GM19035 (cell line): ENCODE measurements at regions not wholly inside any gene's neighbourhood (a gene's known extent, or its start where the extent isn't known, plus 50 kb on each side); places are given as distances from the start of the nearest gene placed in this dataset.
A peak's percentile ranks its signal among the peaks of the same experiment; 100 is the strongest.
"Not testable (repeated sequence)": the region's sequence is repeated elsewhere in the genome, so short reads cannot be mapped to it uniquely, and the experiment has no call there.

Experiments
- ATAC-seq: cut with Tn5 transposase; IDR thresholded peaks from one replicate; pipeline ENCODE4 v1.9.1; 2021; ENCODE audit not compliant: unreplicated experiment

DNA sequence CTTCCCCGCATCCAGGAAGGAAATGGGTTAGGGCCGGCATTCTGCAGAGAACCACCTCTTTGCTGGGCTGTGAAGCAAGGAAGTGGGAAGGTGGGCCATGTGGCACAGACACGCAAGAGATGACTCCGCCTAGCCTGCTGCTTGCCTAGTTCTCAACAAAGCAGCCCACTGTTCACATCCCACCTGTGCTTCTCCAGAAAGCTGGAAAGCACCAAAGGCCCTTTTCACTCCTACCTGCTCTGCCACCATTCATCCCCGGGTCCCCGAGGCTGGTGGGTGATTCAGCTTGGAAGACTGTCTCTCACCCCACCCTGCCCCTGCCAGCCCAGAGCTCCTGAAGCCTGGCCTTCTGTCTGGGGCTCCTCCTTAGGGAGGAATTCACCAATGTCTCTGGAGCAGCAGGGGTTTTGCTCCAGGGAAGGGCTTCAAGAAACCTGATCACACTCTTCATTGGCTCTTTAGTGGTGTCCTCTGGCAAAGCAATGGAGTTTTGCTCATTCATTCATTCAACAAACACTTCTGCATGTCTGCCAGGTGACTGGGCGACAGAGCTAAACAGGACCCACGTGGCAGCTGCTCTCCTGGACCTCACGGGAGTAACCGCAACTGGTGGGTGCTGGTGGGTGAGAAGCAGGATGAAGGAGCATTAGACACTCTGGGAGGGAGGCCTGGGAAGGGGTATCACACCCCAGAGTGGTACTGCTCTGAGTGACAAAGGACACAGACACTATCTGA is 145.4 kb upstream of the TLE3 start:
- ATAC-seq, result no peak

DNA sequence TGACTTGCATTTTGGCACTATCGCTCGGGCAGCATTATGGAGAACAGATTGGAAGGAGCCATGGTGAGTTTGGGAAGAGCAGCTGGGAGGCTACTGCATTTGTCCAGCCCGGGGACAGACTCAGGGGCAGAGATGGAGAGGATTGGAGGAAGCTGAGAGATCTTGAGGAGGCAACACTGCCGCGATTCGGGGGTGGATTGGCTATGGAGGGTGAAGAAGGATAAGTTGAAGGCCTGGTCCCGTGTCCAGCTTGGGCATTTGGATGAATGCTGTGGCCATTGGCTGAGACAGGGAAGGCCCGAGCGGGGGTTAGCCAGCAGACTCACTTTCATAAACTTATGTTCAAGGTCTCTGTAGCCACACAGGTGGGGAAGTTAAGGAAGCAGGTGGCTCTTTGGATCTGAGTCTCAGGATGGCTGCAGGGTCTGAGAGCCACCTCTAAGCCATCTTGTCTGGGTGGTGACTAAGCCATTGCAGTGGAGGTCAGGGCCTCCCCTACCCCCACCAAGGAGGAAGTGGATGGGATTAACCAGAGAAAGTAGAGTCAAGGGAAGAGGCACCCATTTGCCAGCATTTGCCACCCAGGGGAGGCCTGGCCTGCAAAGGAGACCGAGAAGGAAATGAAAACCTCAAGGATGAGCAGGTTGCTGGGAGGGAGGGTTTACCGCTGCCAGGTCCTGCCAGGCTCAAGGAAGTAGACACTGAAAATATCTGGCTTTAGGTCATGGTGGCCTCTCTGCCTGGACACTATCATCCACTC is 144.0 kb upstream of the TLE3 start:
- ATAC-seq, result no peak

DNA sequence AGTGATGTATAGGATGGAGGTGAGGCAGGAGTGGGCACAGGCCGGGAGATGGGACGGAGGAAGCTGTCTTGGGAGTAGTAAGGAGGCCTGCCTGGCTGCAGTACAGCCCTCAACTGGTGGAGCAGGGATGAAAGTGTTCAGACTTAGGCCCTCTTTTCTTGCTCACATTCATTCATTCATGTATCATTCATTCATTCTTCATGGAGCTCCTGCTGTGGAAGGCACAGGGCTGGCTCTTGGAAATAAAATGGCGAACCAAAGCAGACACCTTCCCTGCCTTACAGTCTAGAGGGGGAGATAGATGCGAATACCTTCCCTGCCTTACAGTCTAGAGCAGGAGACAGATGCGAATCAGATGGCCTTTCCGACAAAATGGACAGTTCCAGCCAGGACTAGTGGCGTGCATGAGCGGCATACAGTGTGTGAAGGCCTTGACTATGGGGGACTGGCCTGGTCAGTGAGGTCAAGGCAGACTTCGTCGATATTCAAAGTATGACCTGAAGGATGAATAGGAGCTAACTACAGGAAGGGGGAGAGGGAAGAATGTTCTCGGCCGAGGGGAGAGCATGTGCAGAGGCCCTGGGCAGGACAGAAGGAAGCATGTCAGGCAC is 143.2 kb upstream of the TLE3 start:
- no peak for ATAC-seq

DNA sequence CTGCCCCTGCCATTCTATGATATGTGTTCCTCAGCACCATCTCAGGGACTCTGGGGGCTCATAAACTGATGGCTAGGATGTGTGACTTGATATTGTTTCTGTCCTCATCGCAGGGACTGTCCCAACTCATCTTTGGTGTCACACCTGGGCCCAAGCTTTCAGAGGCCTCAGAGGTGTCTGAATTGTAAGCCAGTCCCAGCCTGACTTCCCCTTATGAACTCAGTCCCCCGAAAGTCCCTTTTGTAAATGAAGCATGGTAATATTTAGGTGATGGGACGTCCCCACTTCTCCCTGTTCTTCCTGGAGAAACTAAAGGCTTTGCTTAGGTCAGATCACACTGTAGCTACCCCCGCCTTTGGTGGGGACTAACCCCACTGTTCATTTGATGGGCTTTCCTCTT is 142.4 kb upstream of the TLE3 start:
- ATAC-seq, result peak; percentile 93

DNA sequence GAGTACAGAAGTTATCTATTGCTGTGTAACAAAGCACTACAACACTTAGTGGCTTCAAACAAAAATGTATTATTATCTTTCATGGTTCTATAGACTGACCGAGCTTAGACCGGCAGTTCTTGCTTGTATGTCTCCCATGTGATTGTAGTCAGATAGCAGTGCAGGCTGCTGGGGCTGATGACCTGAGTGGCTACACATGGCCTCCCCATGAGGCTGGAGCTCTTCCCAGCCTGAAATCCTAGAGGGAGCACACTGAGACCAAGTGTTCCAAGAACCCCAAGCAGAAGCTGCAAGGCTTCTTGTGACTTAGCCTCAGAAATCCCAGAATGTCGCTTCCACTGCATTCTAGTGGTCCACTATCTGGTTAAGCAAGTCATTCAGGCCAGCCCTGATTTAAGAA is 141.2 kb upstream of the TLE3 start:
- ATAC-seq, result no peak

DNA sequence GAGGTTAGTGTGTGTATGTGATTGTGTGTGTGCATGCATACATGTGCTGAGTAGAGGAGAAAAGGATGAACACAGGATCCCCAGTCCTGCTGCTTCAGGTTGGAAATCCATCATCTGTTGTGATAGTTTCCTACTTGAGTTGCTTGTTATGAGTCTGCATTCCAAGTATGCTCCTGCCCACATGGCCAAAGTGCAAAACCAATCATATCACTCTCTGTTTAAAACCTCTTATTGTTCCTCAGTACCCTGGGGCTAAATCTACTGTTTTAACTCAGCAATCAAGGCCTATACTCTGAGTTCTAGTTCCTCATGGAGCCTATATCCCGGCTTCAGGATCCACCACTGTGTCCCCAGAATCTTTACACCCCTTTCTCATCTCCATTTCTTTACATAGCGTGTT is 139.9 kb upstream of the TLE3 start:
- ATAC-seq, result no peak

DNA sequence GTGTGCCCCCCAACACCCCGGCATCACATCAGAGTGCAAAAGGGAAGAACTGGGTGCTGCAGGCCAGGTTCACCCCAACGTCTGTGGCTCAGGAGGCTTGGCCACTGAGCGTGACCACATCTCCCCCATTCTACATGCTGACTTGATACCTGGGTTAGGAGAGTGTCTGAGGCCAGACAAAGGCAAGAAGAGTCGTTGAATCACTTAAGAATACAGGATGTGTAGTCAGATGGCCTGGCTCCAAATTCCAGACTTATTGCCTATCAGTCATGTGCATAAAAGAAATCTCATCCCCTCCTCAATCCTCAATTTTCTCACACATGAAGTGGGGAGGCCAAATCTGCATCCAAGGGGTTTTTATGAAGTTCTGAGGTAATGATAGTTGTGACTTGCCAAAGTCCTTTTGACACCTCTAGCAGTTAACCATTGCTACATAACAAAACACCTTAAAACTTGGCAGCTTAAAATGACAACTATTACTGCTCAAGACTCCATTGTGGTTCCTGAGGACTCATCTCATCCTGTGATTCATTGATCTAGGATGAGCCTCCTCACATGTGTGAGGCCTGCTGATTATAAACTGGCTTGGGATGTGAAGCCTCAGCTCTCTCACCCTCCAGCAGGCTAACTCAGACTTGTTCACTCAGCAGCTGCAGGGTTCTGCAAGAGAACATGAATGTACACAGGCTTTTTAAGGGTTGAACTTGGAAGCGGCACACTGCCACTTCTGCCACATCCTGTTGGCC is 138.8 kb upstream of the TLE3 start:
- no peak for ATAC-seq

DNA sequence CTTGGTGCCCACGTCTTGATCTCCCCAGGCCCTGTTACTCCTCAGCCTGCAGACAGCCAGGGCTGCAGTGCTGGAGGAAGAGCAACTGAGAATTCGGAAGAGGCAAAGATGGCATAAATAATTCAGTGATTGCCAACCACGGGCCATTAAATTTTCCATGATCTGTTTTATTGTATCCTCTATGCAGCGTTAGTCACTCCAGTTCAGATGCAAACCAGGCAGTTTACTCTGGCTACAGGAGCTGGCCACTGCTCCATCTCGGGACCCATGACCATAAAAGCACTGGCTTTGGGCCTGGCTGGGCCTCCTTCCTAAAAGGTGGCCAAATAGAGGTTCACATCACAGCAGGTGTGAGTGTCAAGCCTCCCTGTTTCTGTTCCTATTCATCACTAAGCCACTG is 137.6 kb upstream of the TLE3 start:
- no peak for ATAC-seq

DNA sequence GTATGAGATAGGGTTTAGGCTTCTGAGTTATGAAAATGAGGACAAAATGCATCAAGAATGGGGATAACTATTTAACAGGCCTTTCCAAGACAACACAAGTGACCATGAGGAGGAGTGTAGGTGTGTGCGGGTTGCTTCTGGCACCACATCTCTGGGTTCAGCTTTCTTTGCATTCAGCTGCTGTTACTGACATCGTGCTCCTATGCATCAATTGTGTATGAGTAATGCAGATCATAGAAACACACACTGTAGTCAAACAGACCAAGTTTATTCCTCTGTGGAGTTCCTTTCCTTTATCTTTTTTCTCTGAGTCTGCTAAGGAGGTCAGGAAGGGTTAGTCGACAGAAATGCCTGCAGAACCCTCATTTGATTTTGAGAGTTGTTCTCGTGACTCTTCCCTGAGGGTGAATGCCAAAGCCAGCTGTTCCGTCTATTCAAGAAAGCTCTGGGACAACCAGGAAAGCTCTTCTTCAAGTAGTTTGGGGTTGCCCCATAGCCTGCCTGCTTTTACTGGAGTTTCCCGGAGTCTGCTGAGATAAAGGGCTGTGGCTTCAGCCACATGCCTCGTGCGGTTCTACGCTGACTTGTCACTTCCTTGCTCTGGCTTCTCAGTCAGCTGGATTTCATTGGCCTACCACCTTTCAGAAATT is 136.7 kb upstream of the TLE3 start:
- no peak for ATAC-seq

DNA sequence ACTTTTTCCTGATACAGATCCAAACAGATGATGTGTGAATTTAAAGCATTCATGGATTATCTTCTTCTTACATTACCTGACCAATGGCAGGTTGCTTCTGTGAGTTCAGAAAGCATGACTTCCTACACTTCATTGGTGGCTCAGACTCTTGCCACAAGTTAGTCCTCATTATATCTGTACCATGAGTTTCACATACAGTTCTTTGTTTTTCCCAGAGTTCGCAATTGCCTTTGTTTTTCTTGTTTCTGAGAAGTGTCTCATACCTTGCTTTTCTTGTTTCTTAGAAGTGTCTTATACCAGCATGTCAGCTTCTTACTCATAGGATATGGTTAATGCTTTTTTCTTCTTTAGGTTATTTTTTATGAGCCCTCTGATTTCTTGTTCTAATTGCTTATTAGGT is 133.8 kb upstream of the TLE3 start:
- ATAC-seq, result no peak

DNA sequence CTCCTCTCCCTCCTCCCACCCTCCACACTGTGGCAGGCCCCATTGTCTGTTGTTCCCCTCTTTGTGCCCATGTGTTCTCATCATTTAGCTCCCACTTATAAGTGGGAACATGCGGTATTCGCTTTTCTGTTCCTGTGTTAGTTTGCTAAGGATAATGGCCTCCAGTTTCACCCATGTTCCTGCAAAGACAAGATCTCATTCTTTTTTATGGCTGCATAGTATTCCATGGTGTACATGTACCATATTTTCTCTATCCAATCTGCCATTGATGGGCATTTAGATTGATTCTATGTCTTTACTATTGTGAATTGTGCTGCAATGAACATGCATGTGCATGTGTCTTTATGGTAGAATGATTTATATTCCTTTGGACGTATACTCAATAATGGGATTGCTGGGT is 130.2 kb upstream of the TLE3 start:
- not testable (repeated sequence) for ATAC-seq

DNA sequence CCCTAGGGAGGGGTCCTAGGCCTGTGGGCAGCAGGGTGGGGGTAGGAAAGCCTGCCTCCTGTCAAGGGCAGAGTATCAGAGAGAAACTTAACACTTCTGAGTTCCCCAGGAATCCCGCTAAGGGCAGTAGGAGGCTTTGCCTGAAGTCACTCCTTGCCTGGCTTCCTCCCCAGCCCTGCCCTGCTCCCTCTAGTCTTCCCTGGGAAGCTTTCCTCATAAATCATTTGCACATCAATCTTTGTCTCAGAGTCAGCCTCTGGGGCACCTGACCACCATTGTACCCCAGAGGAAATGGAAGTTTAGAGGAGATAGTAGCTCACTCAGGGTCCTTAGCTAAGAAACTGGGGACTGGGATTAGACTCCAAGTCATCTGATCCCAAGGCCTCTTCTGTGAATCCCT is 129.4 kb upstream of the TLE3 start:
- ATAC-seq, result no peak

DNA sequence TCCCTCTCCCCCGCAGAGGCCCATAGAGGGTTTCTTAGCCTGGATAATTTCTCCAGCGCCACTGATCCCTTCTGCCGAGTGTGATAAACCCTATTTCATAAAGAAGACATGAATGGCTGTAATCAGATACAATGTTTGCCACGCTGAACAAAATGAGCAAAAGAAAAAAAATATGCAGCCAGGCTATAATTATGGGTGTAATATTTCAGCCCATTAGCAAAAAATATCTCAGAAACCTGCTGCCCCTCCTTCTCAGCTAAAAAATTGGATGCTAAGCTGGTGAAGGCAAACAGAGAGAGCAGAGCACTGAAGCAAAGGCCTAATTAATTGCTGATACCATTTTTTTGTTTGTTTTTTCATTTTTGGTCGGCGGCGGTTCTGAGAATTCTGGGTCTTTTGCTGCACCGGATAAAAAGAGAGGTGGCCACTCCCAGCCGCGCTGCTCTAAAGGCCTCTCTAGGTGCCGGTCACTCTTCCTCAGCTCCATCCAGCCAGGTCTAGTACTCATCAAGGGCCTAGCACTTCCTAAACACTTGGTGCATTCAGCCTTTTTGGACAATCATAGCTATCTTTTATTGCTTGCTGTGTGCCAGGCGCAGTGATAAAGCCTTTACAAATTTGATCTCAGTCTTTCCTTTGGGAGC is 128.7 kb upstream of the TLE3 start:
- ATAC-seq, result no peak

DNA sequence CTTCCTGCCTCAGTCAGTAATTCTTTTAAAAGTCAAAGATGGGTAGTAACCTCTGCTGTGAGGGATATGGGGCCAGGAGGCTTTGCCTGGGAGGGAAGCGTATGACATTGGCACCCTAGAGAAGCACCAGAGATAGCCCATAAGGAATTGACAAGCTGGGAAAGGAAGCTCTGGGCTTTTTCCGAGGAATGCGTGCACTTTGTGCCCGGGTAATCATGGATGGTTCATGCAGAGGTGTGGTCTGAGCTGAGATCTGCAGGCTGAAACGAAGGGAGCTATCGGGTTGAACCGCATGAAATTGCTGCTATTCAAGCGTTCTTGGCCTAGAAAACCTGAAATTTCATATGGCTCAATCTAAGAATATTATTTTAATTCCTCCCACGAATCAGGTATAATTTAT is 127.7 kb upstream of the TLE3 start:
- no peak for ATAC-seq

DNA sequence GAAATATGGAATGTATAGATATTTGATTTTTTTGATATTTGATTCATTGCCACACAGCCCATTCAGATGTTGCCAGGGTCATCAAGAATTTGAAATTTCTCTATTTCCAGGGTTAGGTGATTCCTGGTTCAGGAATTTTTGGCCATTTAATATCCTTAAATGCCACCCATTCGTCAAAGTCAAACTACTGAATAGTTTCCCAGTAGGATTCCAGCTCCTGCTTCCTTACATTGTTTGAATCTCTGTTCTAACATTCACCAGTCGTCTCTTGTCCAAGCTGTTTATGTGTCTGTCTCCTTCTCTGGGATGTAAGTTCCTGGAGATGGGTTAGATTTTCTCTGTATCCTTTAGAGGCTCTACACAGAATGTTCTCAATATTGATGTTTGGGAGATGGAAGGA is 124.9 kb upstream of the TLE3 start:
- ATAC-seq, result no peak

DNA sequence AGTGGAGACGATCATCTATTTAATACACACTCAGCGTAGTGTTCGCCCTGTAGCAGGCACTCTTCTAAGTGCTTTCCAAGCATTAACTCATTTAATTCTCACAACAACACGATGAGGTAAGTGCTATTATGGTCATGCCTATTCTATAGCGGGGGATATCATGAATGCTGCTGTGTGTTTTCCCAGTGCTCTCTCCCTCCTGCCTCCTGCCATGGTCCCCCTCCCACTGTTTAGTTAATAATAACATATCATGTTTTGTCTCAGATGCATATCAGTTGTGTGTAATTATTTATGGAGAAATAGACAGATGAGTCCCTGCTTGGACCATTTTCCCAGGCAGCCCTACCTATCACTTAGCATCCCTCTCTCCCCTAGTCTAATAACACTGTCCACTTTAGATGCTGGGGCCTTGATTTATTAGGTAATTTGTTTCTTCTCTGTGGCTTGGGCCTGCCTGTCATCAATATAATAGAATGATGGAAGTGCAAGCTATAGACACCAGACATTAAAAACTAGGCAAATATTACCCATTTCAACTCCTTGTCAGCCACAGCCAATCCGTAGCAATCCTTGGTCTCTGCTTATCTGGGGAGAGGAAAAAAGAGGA is 122.9 kb upstream of the TLE3 start:
- no peak for ATAC-seq

DNA sequence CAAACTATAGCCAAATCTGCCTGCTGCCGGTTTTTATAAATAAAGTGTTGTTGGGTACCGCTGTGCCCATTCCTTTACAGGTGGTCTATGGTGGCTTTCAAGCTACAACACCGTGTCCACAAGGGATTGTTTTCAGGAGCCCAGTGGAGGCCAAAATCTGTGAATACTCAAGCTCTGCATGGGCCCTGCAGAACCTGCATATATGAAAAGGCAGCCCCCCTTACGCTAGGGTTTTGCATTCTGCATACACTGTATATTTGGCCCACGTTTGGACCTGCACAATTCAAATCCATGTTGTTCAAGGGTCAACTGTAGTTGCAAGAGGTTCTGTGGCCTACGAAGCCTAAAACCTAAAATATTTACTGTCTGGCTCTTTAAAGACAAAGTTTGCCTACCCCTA is 122.2 kb upstream of the TLE3 start:
- ATAC-seq, result no peak

DNA sequence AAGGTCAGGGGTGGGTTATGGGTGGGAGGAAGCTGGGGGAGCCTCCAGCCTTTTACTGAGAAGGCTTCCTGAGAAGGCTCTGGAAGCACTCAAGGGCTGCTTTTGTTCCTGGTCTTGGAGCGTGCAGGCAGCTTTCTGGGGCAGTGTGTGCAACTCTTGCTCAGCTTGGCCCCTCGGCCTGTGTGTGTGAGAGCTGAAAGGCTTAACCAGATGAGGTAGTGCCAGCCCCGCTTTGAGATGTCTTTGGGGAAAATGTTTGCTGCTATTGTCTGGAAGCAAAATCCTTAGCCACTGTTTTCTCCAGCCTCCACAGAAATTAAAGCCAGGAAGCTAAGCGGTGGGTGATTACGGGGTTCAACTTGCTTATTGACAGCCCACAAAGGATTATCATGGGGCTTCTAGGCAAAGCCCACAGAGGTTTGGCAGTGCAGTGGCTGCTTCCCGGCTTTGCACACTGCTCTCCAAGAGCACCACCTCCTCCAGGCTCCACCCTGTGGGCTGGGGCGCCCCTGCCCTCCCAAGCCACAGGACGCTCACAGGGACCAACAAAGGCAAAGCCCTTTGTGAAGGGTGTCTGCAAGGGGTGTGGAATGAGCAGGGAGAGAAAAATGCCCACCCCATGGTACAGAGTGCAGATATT is 121.7 kb upstream of the TLE3 start:
- no peak for ATAC-seq

DNA sequence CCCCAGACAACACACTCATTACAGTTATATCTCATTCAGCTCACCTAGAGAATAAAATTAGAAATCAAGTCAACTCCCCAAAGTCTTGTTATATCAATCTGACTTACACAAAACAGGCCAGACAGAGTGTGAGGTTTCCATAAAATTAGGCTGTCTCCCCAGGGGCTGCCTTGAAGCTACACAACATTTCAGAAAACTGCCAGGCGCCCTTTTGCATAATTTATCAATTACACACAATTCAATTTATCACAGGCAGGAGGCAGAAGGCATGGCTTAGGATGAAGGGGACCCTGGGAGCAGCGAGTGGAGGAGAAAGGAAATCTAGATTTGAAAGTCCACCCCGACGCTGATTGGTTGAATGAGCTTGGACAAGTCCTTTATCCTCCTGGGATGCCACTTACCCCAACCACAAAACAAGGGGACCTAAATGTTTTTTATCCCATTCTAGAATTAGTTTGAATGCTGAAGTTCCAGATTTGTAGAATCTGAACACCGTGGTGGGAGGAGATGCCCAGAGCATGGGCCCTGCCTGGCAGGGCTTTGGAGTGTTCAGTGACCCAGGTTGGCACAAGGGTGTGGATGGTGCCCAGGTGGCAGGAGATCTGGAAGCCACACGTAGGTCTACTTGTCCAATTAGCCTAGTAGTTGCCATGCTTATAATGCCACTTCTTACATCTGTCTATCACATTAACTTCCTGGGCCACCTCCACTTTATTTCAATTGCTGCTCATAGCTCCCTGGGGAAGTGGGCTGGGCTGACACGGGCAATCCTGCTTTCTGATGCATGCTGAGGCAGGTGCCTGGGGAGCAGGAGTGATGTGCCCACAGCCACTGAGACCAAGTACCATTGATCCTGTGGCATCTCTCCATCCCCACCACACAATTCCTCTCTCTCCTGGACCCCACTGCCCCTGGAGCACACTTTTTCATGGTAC is 119.8 kb upstream of the TLE3 start:
- ATAC-seq, result no peak
